ENCODE measurements at regions not wholly inside any gene's neighbourhood (a gene's known extent, or its start where the extent isn't known, plus 50 kb on each side); places are given as distances from the start of the nearest gene placed in this dataset.

GRCh38 chr2:136377423-136378382, 259.8 kb upstream of the CXCR4 start:
- TF ChIP-seq ZNF658 (tag by site-specific recombination; IDR thresholded peaks at IDR 0.05) = no peak
- no peak for TF ChIP-seq ZNF26 (tag by site-specific recombination; IDR thresholded peaks at IDR 0.05)
- no peak for TF ChIP-seq GLIS2 (tag by site-specific recombination; IDR thresholded peaks at IDR 0.05)
- no peak for TF ChIP-seq ZSCAN16 (tag by site-specific recombination; IDR thresholded peaks at IDR 0.05)
- no peak for TF ChIP-seq ZNF18 (tag by site-specific recombination; IDR thresholded peaks at IDR 0.05)
- TF ChIP-seq HOXD13 (CRISPR knock-in tag; IDR thresholded peaks at IDR 0.05; ENCODE audit: borderline replicate concordance) = no peak
- no peak for TF ChIP-seq ZNF544 (tag by site-specific recombination; IDR thresholded peaks at IDR 0.05)
- TF ChIP-seq SALL2 (tag by site-specific recombination; IDR thresholded peaks at IDR 0.05; ENCODE audit: borderline replicate concordance) = no peak
- TF ChIP-seq BCL6B (tag by site-specific recombination; IDR thresholded peaks at IDR 0.05) = no peak
- TF ChIP-seq ZFP41 (tag by site-specific recombination; IDR thresholded peaks at IDR 0.05; ENCODE audit: borderline replicate concordance) = no peak
- no peak for TF ChIP-seq ZBTB10 (tag by site-specific recombination; IDR thresholded peaks at IDR 0.05)
- no peak for TF ChIP-seq KLF16 (tag by site-specific recombination; IDR thresholded peaks at IDR 0.05)
- TF ChIP-seq ZBTB48 (tag by site-specific recombination; IDR thresholded peaks at IDR 0.05) = no peak
- TF ChIP-seq ZBTB8A (tag by site-specific recombination; IDR thresholded peaks at IDR 0.05) = no peak
- TF ChIP-seq ZNF433 (tag by site-specific recombination; IDR thresholded peaks at IDR 0.05; ENCODE audit: low read depth) = no peak
- TF ChIP-seq ZBTB26 (tag by site-specific recombination; optimal IDR thresholded peaks at IDR 0.05) = no peak
- no peak for TF ChIP-seq KLF1 (tag by site-specific recombination; IDR thresholded peaks at IDR 0.05)
- TF ChIP-seq ZNF510 (tag by site-specific recombination; IDR thresholded peaks at IDR 0.05; ENCODE audit: insufficient replicate concordance) = no peak
- TF ChIP-seq ZNF19 (tag by site-specific recombination; IDR thresholded peaks at IDR 0.05; ENCODE audit: low read depth) = no peak
- TF ChIP-seq YY1 (tag by site-specific recombination; IDR thresholded peaks at IDR 0.05) = no peak
- no peaks in the 10 kb centered on the region for H3K9me3 ChIP-seq (ENCODE audit: control insufficient read depth, insufficient read depth, low read depth, low read length)
- H3K4me1 ChIP-seq (ENCODE audit: control insufficient read depth, insufficient read depth, low read length) = no peaks in the 10 kb centered on the region
- CTCF ChIA-PET = interaction anchor here (0.5 to 3.8 kb wide), 4 partner anchors 458 to 564 kb away, joined by 3 to 46 read pairs (median 3); no protein-coding TSS in a partner anchor
- no peak overlapping the region for H3K27ac ChIP-seq (ENCODE audit: extremely low read depth, low read depth, low read length)
- no peak overlapping the region for H3K4me3 ChIP-seq (ENCODE audit: low read depth, low read length)
- H3K36me3 ChIP-seq (ENCODE audit: control insufficient read depth in 2 of 2, insufficient read depth in 1 of 2, low read length in 2 of 2) = no peaks in the 10 kb centered on the region
- POLR2A ChIA-PET = no interaction called here
